Gastrocnemius medialis (tissue), 4 donors: ENCODE measurements at regions not wholly inside any gene's neighbourhood (a gene's known extent, or its start where the extent isn't known, plus 50 kb on each side); places are given as distances from the start of the nearest gene placed in this dataset.

Source experiments
- POLR2A ChIP-seq, 2 donors: fragments of 450-650 bp; IDR thresholded peaks; one replicate each; pipeline ENCODE4 v1.6.1; 2017; ENCODE audit warnings: antibody characterized with exemption in 2 of 2, mild to moderate bottlenecking in 2 of 2, moderate library complexity in 2 of 2
- TF ChIP-seq, protein P1 (sequence below), 5 experiments: fragments of 450-650 bp in 3 of 5; fragments of 200-600 bp in 2 of 5; sonication (generic) in 2 of 5; IDR thresholded peaks in 4 of 5; conservative IDR thresholded peaks in 1 of 5; 1 replicate in 4 of 5; 2 replicates in 1 of 5; pipeline ENCODE4 v1.5.1; 2016 to 2019; ENCODE audit warnings: antibody characterized with exemption in 5 of 5, mild to moderate bottlenecking in 3 of 5, moderate library complexity in 3 of 5

GRCh38 chr9:26437056-26437711, 455.4 kb downstream of the CAAP1 start:
- TF ChIP-seq, protein P1, sequence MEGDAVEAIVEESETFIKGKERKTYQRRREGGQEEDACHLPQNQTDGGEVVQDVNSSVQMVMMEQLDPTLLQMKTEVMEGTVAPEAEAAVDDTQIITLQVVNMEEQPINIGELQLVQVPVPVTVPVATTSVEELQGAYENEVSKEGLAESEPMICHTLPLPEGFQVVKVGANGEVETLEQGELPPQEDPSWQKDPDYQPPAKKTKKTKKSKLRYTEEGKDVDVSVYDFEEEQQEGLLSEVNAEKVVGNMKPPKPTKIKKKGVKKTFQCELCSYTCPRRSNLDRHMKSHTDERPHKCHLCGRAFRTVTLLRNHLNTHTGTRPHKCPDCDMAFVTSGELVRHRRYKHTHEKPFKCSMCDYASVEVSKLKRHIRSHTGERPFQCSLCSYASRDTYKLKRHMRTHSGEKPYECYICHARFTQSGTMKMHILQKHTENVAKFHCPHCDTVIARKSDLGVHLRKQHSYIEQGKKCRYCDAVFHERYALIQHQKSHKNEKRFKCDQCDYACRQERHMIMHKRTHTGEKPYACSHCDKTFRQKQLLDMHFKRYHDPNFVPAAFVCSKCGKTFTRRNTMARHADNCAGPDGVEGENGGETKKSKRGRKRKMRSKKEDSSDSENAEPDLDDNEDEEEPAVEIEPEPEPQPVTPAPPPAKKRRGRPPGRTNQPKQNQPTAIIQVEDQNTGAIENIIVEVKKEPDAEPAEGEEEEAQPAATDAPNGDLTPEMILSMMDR (IDR thresholded peaks at IDR 0.05 in 4 of 5, conservative IDR thresholded peaks at IDR 0.05 in 1 of 5): no peak
- TF ChIP-seq POLR2A (IDR thresholded peaks at IDR 0.05): no peak
